Mesothelial cell of epicardium (in vitro differentiated cells): ENCODE measurements at regions not wholly inside any gene's neighbourhood (a gene's known extent, or its start where the extent isn't known, plus 50 kb on each side); places are given as distances from the start of the nearest gene placed in this dataset.

Experiments
- DNase-seq, 2 experiments: peaks; one replicate each; pipeline ENCODE4 v3.0.0; 2021; ENCODE audit warnings: low spot score in 2 of 2; ENCODE audit not compliant: unreplicated experiment in 2 of 2
- H3K27ac Mint-ChIP-seq: 2 replicates; pipeline ENCODE4 v1.8.0; 2021; ENCODE audit warnings: mixed read lengths
- H3K27me3 Mint-ChIP-seq: 2 replicates; pipeline ENCODE4 v1.8.0; 2021; ENCODE audit warnings: low read depth, mixed read lengths
- H3K36me3 Mint-ChIP-seq: 2 replicates; pipeline ENCODE4 v1.8.0; 2021; ENCODE audit warnings: mixed read lengths
- H3K4me1 Mint-ChIP-seq: 2 replicates; pipeline ENCODE4 v1.8.0; 2021; ENCODE audit warnings: mixed read lengths
- H3K4me3 Mint-ChIP-seq: 2 replicates; pipeline ENCODE4 v1.8.0; 2021; ENCODE audit warnings: mild to moderate bottlenecking, moderate library complexity, mixed read lengths
- H3K9me3 Mint-ChIP-seq: 2 replicates; pipeline ENCODE4 v1.8.0; 2021; ENCODE audit warnings: mixed read lengths
- TF ChIP-seq, protein P1 (sequence below): fragments of 200-600 bp; sonication (generic); IDR thresholded peaks from one replicate; pipeline ENCODE4 v1.5.0; 2021; ENCODE audit warnings: antibody characterized with exemption; ENCODE audit not compliant: unreplicated experiment

DNA sequence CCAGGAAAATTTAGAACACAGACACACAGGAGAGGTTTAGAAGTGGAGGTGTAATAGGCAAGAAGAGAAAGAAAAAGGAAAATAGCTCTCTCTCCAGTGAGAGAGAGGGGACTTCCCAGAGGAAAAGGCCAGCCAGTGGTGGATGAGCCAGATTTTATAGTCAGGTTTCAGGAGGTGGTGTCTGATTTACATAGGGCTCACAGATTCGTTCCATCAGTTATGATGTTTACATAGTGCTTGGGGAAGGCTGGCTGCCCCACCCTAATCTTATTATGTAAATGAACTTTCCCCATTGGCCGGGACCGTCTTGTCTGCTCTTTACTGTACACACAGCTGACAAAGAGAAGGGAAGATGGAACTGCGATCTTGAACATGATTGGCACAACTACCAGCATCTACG lies 797.3 kb downstream of the PLA2G4A start:
- no peaks in the 10 kb centered on the region for H3K27me3 Mint-ChIP-seq
- no peak for DNase-seq
- TF ChIP-seq, protein P1, sequence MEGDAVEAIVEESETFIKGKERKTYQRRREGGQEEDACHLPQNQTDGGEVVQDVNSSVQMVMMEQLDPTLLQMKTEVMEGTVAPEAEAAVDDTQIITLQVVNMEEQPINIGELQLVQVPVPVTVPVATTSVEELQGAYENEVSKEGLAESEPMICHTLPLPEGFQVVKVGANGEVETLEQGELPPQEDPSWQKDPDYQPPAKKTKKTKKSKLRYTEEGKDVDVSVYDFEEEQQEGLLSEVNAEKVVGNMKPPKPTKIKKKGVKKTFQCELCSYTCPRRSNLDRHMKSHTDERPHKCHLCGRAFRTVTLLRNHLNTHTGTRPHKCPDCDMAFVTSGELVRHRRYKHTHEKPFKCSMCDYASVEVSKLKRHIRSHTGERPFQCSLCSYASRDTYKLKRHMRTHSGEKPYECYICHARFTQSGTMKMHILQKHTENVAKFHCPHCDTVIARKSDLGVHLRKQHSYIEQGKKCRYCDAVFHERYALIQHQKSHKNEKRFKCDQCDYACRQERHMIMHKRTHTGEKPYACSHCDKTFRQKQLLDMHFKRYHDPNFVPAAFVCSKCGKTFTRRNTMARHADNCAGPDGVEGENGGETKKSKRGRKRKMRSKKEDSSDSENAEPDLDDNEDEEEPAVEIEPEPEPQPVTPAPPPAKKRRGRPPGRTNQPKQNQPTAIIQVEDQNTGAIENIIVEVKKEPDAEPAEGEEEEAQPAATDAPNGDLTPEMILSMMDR, result no peak
- peaks cover under 1% of the 10 kb centered on the region for H3K36me3 Mint-ChIP-seq
- no peak overlapping the region for H3K27ac Mint-ChIP-seq
- peaks cover 2% of the 10 kb centered on the region for H3K4me1 Mint-ChIP-seq
- no peak overlapping the region for H3K4me3 Mint-ChIP-seq
- peaks cover 15% of the 10 kb centered on the region for H3K9me3 Mint-ChIP-seq

DNA sequence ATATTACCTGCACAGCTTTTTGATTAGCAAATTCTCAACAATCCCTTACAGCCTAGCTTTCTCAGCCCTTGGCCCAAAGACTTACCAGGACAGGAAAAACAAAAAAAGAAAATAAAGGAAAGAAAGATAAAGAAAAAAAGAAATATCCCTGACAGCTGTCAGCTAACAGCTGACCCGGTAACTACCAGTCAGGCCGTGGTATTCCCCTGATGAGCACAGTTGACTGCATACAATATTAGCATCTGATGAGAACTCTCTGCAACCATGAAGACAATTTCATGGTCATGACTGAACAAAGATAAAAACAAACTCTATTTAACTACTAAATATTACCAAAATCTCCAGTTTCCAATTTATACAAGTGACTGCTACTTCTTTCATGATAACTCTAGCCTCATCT lies 798.8 kb downstream of the PLA2G4A start:
- no peak overlapping the region for H3K4me3 Mint-ChIP-seq
- H3K27me3 Mint-ChIP-seq, result no peaks in the 10 kb centered on the region
- peaks cover 2% of the 10 kb centered on the region for H3K4me1 Mint-ChIP-seq
- TF ChIP-seq, protein P1, result no peak
- H3K36me3 Mint-ChIP-seq, result peaks cover 6% of the 10 kb centered on the region
- H3K27ac Mint-ChIP-seq, result no peak overlapping the region
- DNase-seq, result no peak
- peaks cover 25% of the 10 kb centered on the region for H3K9me3 Mint-ChIP-seq

DNA sequence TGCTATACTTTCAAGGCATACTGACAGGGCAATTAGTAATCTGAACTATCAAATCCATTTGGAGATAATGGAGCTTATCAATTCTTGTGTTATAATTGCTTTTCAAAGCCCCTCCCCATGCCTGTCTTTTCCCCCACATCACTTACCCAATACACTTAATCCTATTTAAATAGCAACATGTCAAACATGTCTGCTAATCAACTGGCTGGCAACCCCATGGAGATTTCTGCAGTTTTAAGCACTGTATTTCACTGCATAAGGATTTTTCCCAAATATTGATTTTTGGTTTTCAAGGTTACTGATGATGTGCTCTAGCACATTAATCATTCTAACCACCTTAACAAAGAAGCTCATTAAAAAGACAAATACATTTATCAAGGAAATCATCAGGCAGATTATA lies 800.3 kb downstream of the PLA2G4A start:
- no peak for DNase-seq
- H3K4me3 Mint-ChIP-seq, result no peak overlapping the region
- TF ChIP-seq, protein P1, result no peak
- H3K9me3 Mint-ChIP-seq, result peaks cover 25% of the 10 kb centered on the region
- peaks cover 2% of the 10 kb centered on the region for H3K4me1 Mint-ChIP-seq
- no peak overlapping the region for H3K27ac Mint-ChIP-seq
- H3K36me3 Mint-ChIP-seq, result peaks cover 6% of the 10 kb centered on the region
- no peaks in the 10 kb centered on the region for H3K27me3 Mint-ChIP-seq

DNA sequence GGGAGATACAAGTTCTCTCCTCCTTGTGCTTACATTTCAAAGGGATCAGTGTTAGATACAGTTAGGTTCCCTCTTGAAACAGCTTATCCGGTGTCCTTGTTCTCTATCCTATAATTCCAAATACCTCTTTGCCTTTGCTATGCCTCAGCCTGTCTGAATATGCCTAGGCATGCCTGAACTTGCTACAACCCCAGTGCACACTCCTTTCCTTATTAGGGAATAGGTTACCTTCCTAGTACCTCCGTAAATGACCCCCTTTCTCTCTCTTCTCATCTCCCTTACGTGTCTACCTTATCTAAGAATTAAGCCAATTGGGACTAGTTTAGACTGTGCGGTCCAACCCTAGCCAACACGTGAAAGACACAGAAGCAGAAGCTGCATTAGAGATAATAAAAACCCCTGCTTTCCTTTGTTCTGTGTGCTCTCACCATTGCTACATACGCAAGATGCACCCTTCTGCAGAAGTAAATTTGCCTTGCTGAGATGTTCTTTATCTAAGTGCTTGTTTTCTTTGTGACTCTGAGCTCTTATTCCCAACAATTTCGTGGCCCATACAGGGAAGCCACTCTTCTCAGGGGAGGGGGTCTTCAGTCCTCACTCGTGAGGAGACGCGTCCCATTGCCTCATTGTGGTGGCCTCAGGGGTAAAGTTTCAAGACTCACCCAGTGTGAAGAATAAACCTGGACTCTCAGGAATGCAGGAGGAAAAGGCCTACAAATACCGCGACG lies 802.1 kb downstream of the PLA2G4A start:
- DNase-seq, result no peak
- H3K27ac Mint-ChIP-seq, result no peak overlapping the region
- H3K36me3 Mint-ChIP-seq, result peaks cover 6% of the 10 kb centered on the region
- peaks cover 25% of the 10 kb centered on the region for H3K9me3 Mint-ChIP-seq
- H3K27me3 Mint-ChIP-seq, result no peaks in the 10 kb centered on the region
- TF ChIP-seq, protein P1, result no peak
- no peak overlapping the region for H3K4me3 Mint-ChIP-seq
- peaks cover 2% of the 10 kb centered on the region for H3K4me1 Mint-ChIP-seq

DNA sequence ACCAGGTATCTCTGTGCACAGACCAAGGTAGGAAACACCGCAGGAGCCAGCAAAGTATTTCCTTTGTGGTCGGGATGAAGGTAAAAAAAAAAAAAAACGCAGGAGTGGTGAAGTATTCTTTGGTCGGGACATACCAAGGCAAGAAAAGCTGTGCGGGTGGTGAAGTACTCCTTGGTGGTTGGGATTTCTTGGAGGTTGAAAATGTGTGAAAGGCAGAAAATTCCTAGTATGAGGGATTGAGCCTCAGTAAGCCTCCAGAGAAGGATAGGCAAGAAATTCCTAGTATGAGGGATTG lies 802.6 kb downstream of the PLA2G4A start:
- H3K27me3 Mint-ChIP-seq, result no peaks in the 10 kb centered on the region
- H3K27ac Mint-ChIP-seq, result no peak overlapping the region
- TF ChIP-seq, protein P1, result no peak
- H3K4me3 Mint-ChIP-seq, result no peak overlapping the region
- H3K9me3 Mint-ChIP-seq, result peaks cover 26% of the 10 kb centered on the region
- H3K4me1 Mint-ChIP-seq, result no peaks in the 10 kb centered on the region
- H3K36me3 Mint-ChIP-seq, result peaks cover 6% of the 10 kb centered on the region
- no peak for DNase-seq

DNA sequence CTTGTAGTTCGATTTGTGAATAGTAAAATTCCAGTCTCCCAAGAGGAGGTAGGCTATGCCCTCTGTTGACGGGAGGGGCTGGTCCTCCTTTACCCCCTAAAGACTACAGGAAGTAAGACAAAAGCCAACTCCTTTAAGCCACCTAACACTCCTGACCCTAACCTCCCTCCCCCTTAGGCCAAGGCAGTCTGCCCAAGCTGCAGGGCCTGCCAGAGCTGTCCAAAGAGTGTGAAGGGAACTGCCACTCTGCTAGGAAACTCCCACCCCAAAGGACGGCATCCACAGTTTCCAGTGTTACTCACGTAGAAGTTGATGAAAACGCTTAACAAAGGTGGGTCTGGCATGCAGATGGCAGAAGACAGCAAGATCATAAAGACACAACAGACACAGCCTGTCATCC lies 803.2 kb downstream of the PLA2G4A start:
- peaks cover 33% of the 10 kb centered on the region for H3K9me3 Mint-ChIP-seq
- DNase-seq, result no peak
- peaks cover 6% of the 10 kb centered on the region for H3K36me3 Mint-ChIP-seq
- TF ChIP-seq, protein P1, result no peak
- H3K4me1 Mint-ChIP-seq, result no peaks in the 10 kb centered on the region
- H3K27me3 Mint-ChIP-seq, result no peaks in the 10 kb centered on the region
- H3K4me3 Mint-ChIP-seq, result no peak overlapping the region
- no peak overlapping the region for H3K27ac Mint-ChIP-seq
